ENCODE measurements at regions not wholly inside any gene's neighbourhood (a gene's known extent, or its start where the extent isn't known, plus 50 kb on each side); places are given as distances from the start of the nearest gene placed in this dataset.
"Not testable (repeated sequence)": the region's sequence is repeated elsewhere in the genome, so short reads cannot be mapped to it uniquely, and the experiment has no call there.

DNA sequence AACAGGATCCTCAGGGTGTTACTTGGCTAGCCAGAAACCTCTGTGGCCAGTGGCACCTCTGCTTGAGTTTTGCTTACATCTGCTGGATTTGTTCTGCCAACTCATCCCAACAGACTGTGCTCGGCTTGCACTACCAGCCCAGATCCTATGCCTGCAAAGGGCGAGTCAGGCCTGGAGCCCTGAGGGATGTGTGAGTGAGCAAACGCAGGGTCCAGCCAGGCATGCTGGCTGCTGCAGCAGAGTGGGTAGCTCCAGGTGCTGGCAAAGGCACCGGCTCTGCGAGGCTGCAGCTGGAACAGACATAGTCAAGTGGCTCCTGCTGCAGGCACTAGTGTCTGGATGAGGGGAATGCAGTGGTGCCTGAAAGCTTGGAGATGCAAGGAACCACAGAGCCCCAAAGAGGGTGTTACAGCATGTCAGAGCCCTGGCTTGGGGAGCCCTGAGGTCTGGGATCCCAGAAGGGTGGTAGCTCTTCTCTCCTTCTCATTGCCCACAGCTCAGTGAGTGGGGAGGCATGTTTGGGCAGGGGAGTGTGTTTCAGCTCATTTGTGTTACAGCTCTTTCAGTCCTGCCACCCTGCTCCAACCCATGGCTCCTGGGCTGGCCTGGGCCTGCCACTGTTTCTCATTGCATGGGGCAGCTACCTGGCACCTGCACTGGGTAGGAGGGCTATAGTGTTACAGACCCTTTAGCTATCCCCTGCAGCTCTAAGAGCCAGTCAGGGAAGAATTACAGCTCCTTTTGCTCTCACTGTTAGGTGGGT, 332.6 kb downstream of the TAF11L14 start:
- TF ChIP-seq, protein P1, sequence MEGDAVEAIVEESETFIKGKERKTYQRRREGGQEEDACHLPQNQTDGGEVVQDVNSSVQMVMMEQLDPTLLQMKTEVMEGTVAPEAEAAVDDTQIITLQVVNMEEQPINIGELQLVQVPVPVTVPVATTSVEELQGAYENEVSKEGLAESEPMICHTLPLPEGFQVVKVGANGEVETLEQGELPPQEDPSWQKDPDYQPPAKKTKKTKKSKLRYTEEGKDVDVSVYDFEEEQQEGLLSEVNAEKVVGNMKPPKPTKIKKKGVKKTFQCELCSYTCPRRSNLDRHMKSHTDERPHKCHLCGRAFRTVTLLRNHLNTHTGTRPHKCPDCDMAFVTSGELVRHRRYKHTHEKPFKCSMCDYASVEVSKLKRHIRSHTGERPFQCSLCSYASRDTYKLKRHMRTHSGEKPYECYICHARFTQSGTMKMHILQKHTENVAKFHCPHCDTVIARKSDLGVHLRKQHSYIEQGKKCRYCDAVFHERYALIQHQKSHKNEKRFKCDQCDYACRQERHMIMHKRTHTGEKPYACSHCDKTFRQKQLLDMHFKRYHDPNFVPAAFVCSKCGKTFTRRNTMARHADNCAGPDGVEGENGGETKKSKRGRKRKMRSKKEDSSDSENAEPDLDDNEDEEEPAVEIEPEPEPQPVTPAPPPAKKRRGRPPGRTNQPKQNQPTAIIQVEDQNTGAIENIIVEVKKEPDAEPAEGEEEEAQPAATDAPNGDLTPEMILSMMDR (IDR thresholded peaks at IDR 0.05; ENCODE audit: low read depth, low read length) = no peak

DNA sequence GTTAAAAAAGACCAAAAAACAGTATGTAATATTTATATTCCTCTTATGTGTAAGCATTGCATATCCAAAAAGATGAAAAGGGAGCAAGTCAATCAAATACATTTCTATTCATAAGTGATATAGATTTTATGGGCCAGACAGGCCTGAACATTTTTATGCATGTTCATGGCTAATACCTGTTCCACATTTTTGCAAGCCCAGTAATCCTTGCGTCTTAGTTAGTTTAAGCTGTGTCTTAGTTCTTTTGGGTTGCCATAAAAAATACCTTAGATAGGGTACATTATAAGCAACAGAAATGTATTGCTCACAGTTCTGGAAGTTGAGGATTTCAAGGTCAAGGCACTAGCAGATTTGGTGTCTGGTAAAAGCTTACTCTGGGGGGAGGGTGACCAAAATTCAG, 342.1 kb downstream of the TAF11L14 start:
- H3K36me3 ChIP-seq = no peaks in the 10 kb centered on the region
- H3K9me3 ChIP-seq (ENCODE audit: low read depth) = no peaks in the 10 kb centered on the region
- no peak overlapping the region for H3K27ac ChIP-seq
- peaks cover 58% of the 10 kb centered on the region for H3K27me3 ChIP-seq
- H3K4me1 ChIP-seq (ENCODE audit: low read depth) = no peaks in the 10 kb centered on the region
- DNase-seq (ENCODE audit: low read depth in 1 of 2, low spot score in 1 of 2) = no peak
- no peak overlapping the region for H3K4me3 ChIP-seq
- TF ChIP-seq, protein P1 (IDR thresholded peaks at IDR 0.05; ENCODE audit: low read depth, low read length) = no peak

More for the DNA sequence above, 332.6 kb downstream of the TAF11L14 start:
- DNase-seq (ENCODE audit: low read depth in 1 of 2, low spot score in 1 of 2) = no peak
- no peaks in the 10 kb centered on the region for H3K9me3 ChIP-seq (ENCODE audit: low read depth)
- no peak overlapping the region for H3K4me3 ChIP-seq
- H3K27me3 ChIP-seq = peaks cover 3% of the 10 kb centered on the region
- H3K27ac ChIP-seq = no peak overlapping the region
- no peaks in the 10 kb centered on the region for H3K36me3 ChIP-seq
- no peaks in the 10 kb centered on the region for H3K4me1 ChIP-seq (ENCODE audit: low read depth)

DNA sequence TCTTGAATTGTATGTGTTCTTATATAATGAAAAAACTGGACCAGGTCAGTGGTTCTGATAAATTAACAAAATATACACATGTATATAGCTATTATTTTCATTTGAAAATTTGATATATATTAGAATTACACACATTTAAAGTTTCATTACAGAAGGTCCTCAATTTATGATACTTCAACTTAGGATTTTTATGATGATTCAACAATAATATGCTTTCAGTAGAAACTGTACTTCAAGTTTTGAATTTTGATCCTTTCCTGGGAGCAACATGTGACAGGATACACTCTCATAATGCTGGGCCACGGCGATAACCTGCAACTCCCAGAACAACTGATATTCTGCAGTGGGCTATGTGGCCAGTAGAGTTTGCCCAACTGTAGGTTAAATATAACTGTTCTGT, 344.7 kb downstream of the TAF11L14 start:
- Histone ChIP-seq H3K4me3 (no peak overlapping the region), H3K27me3 (peaks cover 73% of the 10 kb centered on the region), H3K36me3 (no peaks in the 10 kb centered on the region), H3K27ac (no peak overlapping the region), H3K4me1 (ENCODE audit: low read depth) (peaks cover 1% of the 10 kb centered on the region), H3K9me3 (ENCODE audit: low read depth) (no peaks in the 10 kb centered on the region)
- DNase-seq (ENCODE audit: low read depth in 1 of 2, low spot score in 1 of 2) = no peak
- TF ChIP-seq, protein P1 (IDR thresholded peaks at IDR 0.05; ENCODE audit: low read depth, low read length) = no peak

DNA sequence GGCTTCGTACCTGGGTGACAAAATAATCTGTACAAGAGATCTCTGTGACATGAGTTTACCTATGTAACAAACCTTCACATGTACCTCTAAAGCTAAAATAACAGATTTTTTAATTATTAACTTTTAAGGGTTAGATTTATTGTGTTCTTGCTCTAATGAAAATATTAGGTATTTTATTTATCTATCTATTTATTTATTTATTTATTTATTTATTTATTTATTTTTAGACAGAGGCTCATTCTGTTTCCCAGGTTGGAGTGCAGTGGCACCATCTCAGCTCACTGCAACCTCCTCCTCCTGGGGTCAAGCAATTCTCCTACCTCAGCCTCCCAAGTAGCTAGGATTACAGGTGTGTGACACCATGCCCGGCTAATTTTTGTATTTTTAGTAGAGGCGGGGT, 348.4 kb downstream of the TAF11L14 start:
- not testable (repeated sequence) for H3K4me3 ChIP-seq; H3K4me1 ChIP-seq (ENCODE audit: low read depth); H3K36me3 ChIP-seq; DNase-seq (ENCODE audit: low read depth in 1 of 2, low spot score in 1 of 2); H3K27ac ChIP-seq; H3K9me3 ChIP-seq (ENCODE audit: low read depth)
- peaks cover 75% of the 10 kb centered on the region for H3K27me3 ChIP-seq

DNA sequence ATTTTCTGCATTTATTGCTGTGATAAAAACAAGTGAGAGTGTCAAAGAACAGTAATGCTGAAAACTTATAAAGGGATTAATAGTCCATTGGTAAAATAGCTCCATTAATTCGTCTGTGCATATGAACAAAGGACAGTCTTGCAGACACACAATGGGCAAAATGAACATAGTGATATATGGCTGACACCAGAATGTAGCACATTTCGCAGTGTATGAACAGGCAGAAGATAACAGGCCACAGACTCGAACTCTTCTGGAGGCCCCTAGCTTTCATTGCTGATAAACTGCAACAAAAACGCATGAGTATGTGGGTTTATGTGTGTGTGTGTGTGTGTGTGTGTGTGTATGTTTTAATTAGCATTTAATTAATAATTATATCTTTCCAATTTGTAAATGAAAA, 354.8 kb downstream of the TAF11L14 start:
- H3K36me3 ChIP-seq = no peaks in the 10 kb centered on the region
- H3K27ac ChIP-seq = no peak overlapping the region
- DNase-seq (ENCODE audit: low read depth in 1 of 2, low spot score in 1 of 2) = no peak
- no peaks in the 10 kb centered on the region for H3K9me3 ChIP-seq (ENCODE audit: low read depth)
- H3K27me3 ChIP-seq = peaks cover 35% of the 10 kb centered on the region
- H3K4me3 ChIP-seq = no peak overlapping the region
- peaks cover 1% of the 10 kb centered on the region for H3K4me1 ChIP-seq (ENCODE audit: low read depth)
- TF ChIP-seq, protein P1 (IDR thresholded peaks at IDR 0.05; ENCODE audit: low read depth, low read length) = no peak

Data from cardiac muscle cell (in vitro differentiated cells and primary cell).